HEK293 (cell line): ENCODE measurements at regions not wholly inside any gene's neighbourhood (a gene's known extent, or its start where the extent isn't known, plus 50 kb on each side); places are given as distances from the start of the nearest gene placed in this dataset.

Experiments used
- CTCF ChIA-PET: fragments of 350-600 bp; formaldehyde crosslinking; extraction: SDS; loops from one replicate; lab custom pipeline; 2021; ENCODE audit warnings: antibody characterized with exemption; lab: Yijun Ruan, JAX
- POLR2A ChIA-PET: fragments of 300-600 bp; formaldehyde crosslinking; extraction: SDS; loops from one replicate; lab custom pipeline; 2020; ENCODE audit warnings: antibody characterized with exemption, inconsistent platforms; lab: Yijun Ruan, JAX
- H3K27ac ChIP-seq: fragments of 200-500 bp; sonication (Bioruptor generic); 2 replicates; pipeline ENCODE4 v1.5.1; 2014; ENCODE audit warnings: low read depth, low read length, control low read depth, inconsistent platforms; ENCODE audit errors: extremely low read depth
- H3K36me3 ChIP-seq, 2 experiments: fragments of 200-500 bp in 1 of 2; sonication (Bioruptor generic) in 1 of 2; 1 replicate in 1 of 2; 2 replicates in 1 of 2; pipeline ENCODE4 v1.5.1; 2014 to 2017; ENCODE audit warnings: inconsistent platforms in 2 of 2, low read length in 2 of 2; ENCODE audit not compliant: control insufficient read depth in 2 of 2, insufficient read depth in 1 of 2
- H3K4me1 ChIP-seq: fragments of 200-500 bp; sonication (Bioruptor generic); 2 replicates; pipeline ENCODE4 v1.5.1; 2014; ENCODE audit warnings: mild to moderate bottlenecking, low read length, inconsistent platforms; ENCODE audit not compliant: control insufficient read depth, insufficient read depth
- H3K4me3 ChIP-seq: 2 replicates; pipeline ENCODE4 v1.5.1; 2011; ENCODE audit warnings: low read depth, mild to moderate bottlenecking, control low read depth, low read length, moderate library complexity
- H3K9me3 ChIP-seq: fragments of 200-500 bp; sonication (Bioruptor generic); 2 replicates; pipeline ENCODE4 v1.5.1; 2014; ENCODE audit warnings: low read depth, low read length, inconsistent platforms; ENCODE audit not compliant: control insufficient read depth, insufficient read depth
- BCL11B ChIP-seq: fragments of 450-650 bp; formaldehyde crosslinking; IDR thresholded peaks from 2 replicates; pipeline ENCODE4 v1.5.1; 2016; ENCODE audit warnings: low read depth, missing biosample characterization, missing genetic modification characterization
- ELK4 ChIP-seq: IDR thresholded peaks from 2 replicates; pipeline ENCODE4 v1.6.1; 2011; ENCODE audit warnings: mild to moderate bottlenecking, low read depth, low read length, borderline replicate concordance
- HOXA7 ChIP-seq: sonication (generic); formaldehyde crosslinking; IDR thresholded peaks from 2 replicates; pipeline ENCODE4 v1.8.1; 2022; ENCODE audit warnings: missing genetic modification reagents, borderline replicate concordance
- KLF9 ChIP-seq: fragments of 450-650 bp; formaldehyde crosslinking; IDR thresholded peaks from 2 replicates; pipeline ENCODE4 v1.5.1; 2016; ENCODE audit warnings: missing biosample characterization, missing genetic modification characterization, low read depth
- ZBTB21 ChIP-seq: fragments of 450-650 bp; formaldehyde crosslinking; IDR thresholded peaks from 2 replicates; pipeline ENCODE4 v1.5.1; 2017; ENCODE audit warnings: missing biosample characterization, missing genetic modification characterization
- ZFP41 ChIP-seq: fragments of 450-650 bp; formaldehyde crosslinking; IDR thresholded peaks from 2 replicates; pipeline ENCODE4 v1.5.1; 2016; ENCODE audit warnings: missing biosample characterization, missing genetic modification characterization, borderline replicate concordance
- ZNF148 ChIP-seq: fragments of 450-650 bp; formaldehyde crosslinking; IDR thresholded peaks from 2 replicates; pipeline ENCODE4 v1.5.0; 2017; ENCODE audit warnings: missing biosample characterization, missing genetic modification characterization, borderline replicate concordance
- ZNF157 ChIP-seq: fragments of 450-650 bp; formaldehyde crosslinking; IDR thresholded peaks from 2 replicates; pipeline ENCODE4 v1.5.1; 2016; ENCODE audit warnings: missing biosample characterization, missing genetic modification characterization
- ZNF18 ChIP-seq: fragments of 450-650 bp; formaldehyde crosslinking; IDR thresholded peaks from 2 replicates; pipeline ENCODE4 v1.5.1; 2016; ENCODE audit warnings: missing biosample characterization, missing genetic modification characterization
- ZNF202 ChIP-seq: fragments of 450-650 bp; formaldehyde crosslinking; IDR thresholded peaks from 2 replicates; pipeline ENCODE4 v1.5.1; 2016; ENCODE audit warnings: missing biosample characterization, missing genetic modification characterization, borderline replicate concordance
- ZNF214 ChIP-seq: fragments of 450-650 bp; formaldehyde crosslinking; IDR thresholded peaks from 2 replicates; pipeline ENCODE4 v1.5.1; 2017; ENCODE audit warnings: missing biosample characterization, mild to moderate bottlenecking, missing genetic modification characterization, borderline replicate concordance
- ZNF239 ChIP-seq: fragments of 450-650 bp; formaldehyde crosslinking; IDR thresholded peaks from 2 replicates; pipeline ENCODE4 v1.5.1; 2016; ENCODE audit warnings: missing biosample characterization, missing genetic modification characterization
- ZNF266 ChIP-seq: fragments of 450-650 bp; formaldehyde crosslinking; IDR thresholded peaks from 2 replicates; pipeline ENCODE4 v1.5.1; 2016; ENCODE audit warnings: missing biosample characterization, missing genetic modification characterization, low read depth
- ZNF274 ChIP-seq, 2 experiments: fragments of 200-500 bp in 1 of 2; fragments of 450-650 bp in 1 of 2; sonication (Bioruptor generic) in 1 of 2; formaldehyde crosslinking in 1 of 2; IDR thresholded peaks; 2 replicates each; pipeline versions ENCODE4 v1.5.1 to v1.6.1; 2014 to 2016; ENCODE audit warnings: borderline replicate concordance in 1 of 2, inconsistent platforms in 1 of 2, low read length in 1 of 2, missing biosample characterization in 1 of 2, missing genetic modification characterization in 1 of 2
- ZNF350 ChIP-seq: fragments of 450-650 bp; formaldehyde crosslinking; IDR thresholded peaks from 2 replicates; pipeline ENCODE4 v1.5.0; 2017; ENCODE audit warnings: missing biosample characterization, mild to moderate bottlenecking, missing genetic modification characterization
- ZNF521 ChIP-seq: fragments of 450-650 bp; formaldehyde crosslinking; IDR thresholded peaks from 2 replicates; pipeline ENCODE4 v1.5.1; 2017; ENCODE audit warnings: missing biosample characterization, mild to moderate bottlenecking, missing genetic modification characterization
- ZNF777 ChIP-seq: fragments of 450-650 bp; formaldehyde crosslinking; IDR thresholded peaks from 2 replicates; pipeline ENCODE4 v1.5.1; 2017; ENCODE audit warnings: missing biosample characterization, missing genetic modification characterization, borderline replicate concordance
- TF ChIP-seq, protein P1 (sequence below): fragments of 450-650 bp; formaldehyde crosslinking; IDR thresholded peaks from 2 replicates; pipeline ENCODE4 v1.5.1; 2016; ENCODE audit warnings: missing biosample characterization, missing genetic modification characterization
- TF ChIP-seq, protein P2 (sequence below): fragments of 450-650 bp; formaldehyde crosslinking; IDR thresholded peaks from 2 replicates; pipeline ENCODE4 v1.5.1; 2016; ENCODE audit warnings: missing biosample characterization, missing genetic modification characterization
- TF ChIP-seq, protein P3 (sequence below): fragments of 450-650 bp; formaldehyde crosslinking; IDR thresholded peaks from 2 replicates; pipeline ENCODE4; 2016; ENCODE audit warnings: missing biosample characterization, missing genetic modification characterization

- Histone ChIP-seq H3K4me3 (no peak overlapping the region), H3K4me1 (no peaks in the 10 kb centered on the region), H3K27ac (no peak overlapping the region), H3K36me3 (no peaks in the 10 kb centered on the region), H3K9me3 (no peaks in the 10 kb centered on the region)
- TF ChIP-seq KLF9 (tag by site-specific recombination) = no peak
- no peak for TF ChIP-seq ZNF777 (tag by site-specific recombination)
- no peak for TF ChIP-seq HOXA7
- TF ChIP-seq, protein P1, sequence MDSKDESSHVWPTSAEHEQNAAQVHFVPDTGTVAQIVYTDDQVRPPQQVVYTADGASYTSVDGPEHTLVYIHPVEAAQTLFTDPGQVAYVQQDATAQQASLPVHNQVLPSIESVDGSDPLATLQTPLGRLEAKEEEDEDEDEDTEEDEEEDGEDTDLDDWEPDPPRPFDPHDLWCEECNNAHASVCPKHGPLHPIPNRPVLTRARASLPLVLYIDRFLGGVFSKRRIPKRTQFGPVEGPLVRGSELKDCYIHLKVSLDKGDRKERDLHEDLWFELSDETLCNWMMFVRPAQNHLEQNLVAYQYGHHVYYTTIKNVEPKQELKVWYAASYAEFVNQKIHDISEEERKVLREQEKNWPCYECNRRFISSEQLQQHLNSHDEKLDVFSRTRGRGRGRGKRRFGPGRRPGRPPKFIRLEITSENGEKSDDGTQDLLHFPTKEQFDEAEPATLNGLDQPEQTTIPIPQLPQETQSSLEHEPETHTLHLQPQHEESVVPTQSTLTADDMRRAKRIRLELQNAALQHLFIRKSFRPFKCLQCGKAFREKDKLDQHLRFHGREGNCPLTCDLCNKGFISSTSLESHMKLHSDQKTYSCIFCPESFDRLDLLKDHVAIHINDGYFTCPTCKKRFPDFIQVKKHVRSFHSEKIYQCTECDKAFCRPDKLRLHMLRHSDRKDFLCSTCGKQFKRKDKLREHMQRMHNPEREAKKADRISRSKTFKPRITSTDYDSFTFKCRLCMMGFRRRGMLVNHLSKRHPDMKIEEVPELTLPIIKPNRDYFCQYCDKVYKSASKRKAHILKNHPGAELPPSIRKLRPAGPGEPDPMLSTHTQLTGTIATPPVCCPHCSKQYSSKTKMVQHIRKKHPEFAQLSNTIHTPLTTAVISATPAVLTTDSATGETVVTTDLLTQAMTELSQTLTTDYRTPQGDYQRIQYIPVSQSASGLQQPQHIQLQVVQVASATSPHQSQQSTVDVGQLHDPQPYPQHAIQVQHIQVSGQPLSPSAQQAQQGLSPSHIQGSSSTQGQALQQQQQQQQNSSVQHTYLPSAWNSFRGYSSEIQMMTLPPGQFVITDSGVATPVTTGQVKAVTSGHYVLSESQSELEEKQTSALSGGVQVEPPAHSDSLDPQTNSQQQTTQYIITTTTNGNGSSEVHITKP (tag by site-specific recombination) = no peak
- TF ChIP-seq ZNF521 = no peak
- TF ChIP-seq ELK4 = no peak
- ChIA-PET POLR2A (no interaction called here), CTCF (no interaction called here)
Observed at GRCh38 chr1:178023181-178023618, 53.3 kb upstream of the SEC16B start.

DNA sequence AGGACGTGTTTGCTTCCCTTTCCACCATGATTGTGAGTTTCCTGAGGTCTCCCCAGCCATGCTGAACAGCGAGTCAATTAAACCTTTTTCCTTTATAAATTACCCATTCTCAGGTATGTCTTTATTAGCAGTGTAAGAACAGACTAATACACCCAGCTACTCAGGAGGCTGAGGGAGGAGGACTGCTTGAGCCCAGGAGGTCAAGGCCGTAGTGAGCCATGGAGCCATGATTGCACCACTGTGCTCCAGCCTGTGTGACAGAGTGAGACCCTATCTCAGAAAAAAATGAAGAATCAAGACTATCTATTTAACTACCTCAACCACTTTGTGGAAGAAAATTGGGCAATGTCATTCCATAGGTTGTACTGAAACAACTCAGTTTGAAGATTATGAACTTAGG, 54.6 kb upstream of the SEC16B start:
- Histone ChIP-seq H3K27ac (no peak overlapping the region), H3K4me3 (no peak overlapping the region), H3K4me1 (no peaks in the 10 kb centered on the region), H3K36me3 (no peaks in the 10 kb centered on the region), H3K9me3 (no peaks in the 10 kb centered on the region)
- no peak for TF ChIP-seq ZNF266 (tag by site-specific recombination)
- no peak for TF ChIP-seq ZNF157 (tag by site-specific recombination)
- TF ChIP-seq, protein P2, sequence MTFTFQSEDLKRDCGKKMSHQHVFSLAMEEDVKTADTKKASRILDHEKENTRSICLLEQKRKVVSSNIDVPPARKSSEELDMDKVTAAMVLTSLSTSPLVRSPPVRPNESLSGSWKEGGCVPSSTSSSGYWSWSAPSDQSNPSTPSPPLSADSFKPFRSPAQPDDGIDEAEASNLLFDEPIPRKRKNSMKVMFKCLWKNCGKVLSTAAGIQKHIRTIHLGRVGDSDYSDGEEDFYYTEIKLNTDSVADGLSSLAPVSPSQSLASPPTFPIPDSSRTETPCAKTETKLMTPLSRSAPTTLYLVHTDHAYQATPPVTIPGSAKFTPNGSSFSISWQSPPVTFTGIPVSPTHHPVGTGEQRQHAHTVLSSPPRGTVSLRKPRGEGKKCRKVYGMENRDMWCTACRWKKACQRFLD (tag by site-specific recombination) = no peak
- no peak for TF ChIP-seq ZNF239
- TF ChIP-seq ZNF148 (tag by site-specific recombination) = no peak
- no peak for TF ChIP-seq BCL11B
- TF ChIP-seq ZNF350 (tag by site-specific recombination) = no peak
- no peak for TF ChIP-seq ZNF202 (tag by site-specific recombination)
- TF ChIP-seq, protein P3, sequence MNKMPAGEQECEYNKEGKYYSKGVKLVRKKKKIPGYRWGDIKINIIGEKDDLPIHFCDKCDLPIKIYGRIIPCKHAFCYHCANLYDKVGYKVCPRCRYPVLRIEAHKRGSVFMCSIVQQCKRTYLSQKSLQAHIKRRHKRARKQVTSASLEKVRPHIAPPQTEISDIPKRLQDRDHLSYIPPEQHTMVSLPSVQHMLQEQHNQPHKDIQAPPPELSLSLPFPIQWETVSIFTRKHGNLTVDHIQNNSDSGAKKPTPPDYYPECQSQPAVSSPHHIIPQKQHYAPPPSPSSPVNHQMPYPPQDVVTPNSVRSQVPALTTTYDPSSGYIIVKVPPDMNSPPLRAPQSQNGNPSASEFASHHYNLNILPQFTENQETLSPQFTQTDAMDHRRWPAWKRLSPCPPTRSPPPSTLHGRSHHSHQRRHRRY = no peak
- TF ChIP-seq ZBTB21 = no peak
- TF ChIP-seq ZNF274 (IDR thresholded peaks at IDR 0.05; ENCODE audit: low read length) = no peak
- no peak for TF ChIP-seq ZNF274 (tag by site-specific recombination; IDR thresholded peaks at IDR 0.05; ENCODE audit: borderline replicate concordance)
- no peak for TF ChIP-seq ZNF214 (tag by site-specific recombination)
- no peak for TF ChIP-seq ZFP41 (tag by site-specific recombination)
- no peak for TF ChIP-seq ZNF18 (tag by site-specific recombination)
- ChIA-PET POLR2A (no interaction called here), CTCF (no interaction called here)
